Esophagus squamous epithelium (tissue), 4 donors: ENCODE measurements at regions not wholly inside any gene's neighbourhood (a gene's known extent, or its start where the extent isn't known, plus 50 kb on each side); places are given as distances from the start of the nearest gene placed in this dataset.

Experiments used
- CTCF ChIP-seq, 6 experiments: fragments of 450-650 bp in 4 of 6; fragments of 200-600 bp in 2 of 6; sonication (generic) in 2 of 6; IDR thresholded peaks; one replicate each; pipeline ENCODE4 v1.5.1; 2016 to 2019; ENCODE audit warnings: antibody characterized with exemption in 6 of 6, mild to moderate bottlenecking in 4 of 6, moderate library complexity in 4 of 6
- POLR2A ChIP-seq, 4 donors: fragments of 450-650 bp; IDR thresholded peaks; one replicate each; pipeline ENCODE4 v1.6.1; 2017; ENCODE audit warnings: antibody characterized with exemption in 4 of 4, mild to moderate bottlenecking in 4 of 4, moderate library complexity in 3 of 4

DNA sequence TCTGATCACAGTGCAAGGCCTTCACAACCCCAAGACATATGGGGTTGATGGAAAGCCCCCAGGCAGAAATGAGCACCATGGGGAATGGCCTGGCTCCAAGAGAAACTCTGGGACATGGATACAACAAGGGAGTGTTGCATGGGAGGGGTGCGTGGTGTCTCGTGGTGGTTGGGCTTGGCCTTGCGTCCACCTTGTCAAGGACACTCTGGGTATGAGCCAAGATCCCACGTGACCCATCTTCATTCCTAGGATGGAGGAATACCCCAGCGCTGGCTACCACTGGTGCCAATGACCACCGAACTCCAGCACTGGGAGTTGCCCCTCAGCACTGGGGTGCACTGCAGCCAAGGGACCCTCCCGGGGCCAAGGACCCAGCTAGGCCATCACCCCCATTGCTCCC is 267.5 kb upstream of the AGTR2 start:
- TF ChIP-seq CTCF (IDR thresholded peaks at IDR 0.05), result no peak
- no peak for TF ChIP-seq POLR2A (IDR thresholded peaks at IDR 0.05)
